RWPE1 (cell line): ENCODE measurements at regions not wholly inside any gene's neighbourhood (a gene's known extent, or its start where the extent isn't known, plus 50 kb on each side); places are given as distances from the start of the nearest gene placed in this dataset.

Source experiments
- CTCF ChIA-PET: fragments of 350-600 bp; sonication (Branson Sonifier 250); formaldehyde crosslinking; extraction: SDS; loops from one replicate; lab custom pipeline; 2021; lab: Yijun Ruan, JAX
- POLR2A ChIA-PET: fragments of 400-600 bp; formaldehyde crosslinking; extraction: SDS; loops from one replicate; lab custom pipeline; 2020; ENCODE audit warnings: antibody characterized with exemption; ENCODE audit not compliant: low non-redundant PET; lab: Yijun Ruan, JAX
- DNase-seq: peaks from one replicate; pipeline ENCODE4 v3.0.0; 2012; ENCODE audit warnings: low spot score
- H3K27ac ChIP-seq: fragments of 450-650 bp; 2 replicates; pipeline ENCODE4 v1.5.1; 2017
- CTCF ChIP-seq: fragments of 450-650 bp; conservative IDR thresholded peaks from 2 replicates; pipeline ENCODE4 v1.5.1; 2017; ENCODE audit warnings: low read depth, mild to moderate bottlenecking

GRCh38 chr12:23002381-23002780, 377.4 kb downstream of the ETNK1 start:
- DNase-seq, result no peak
- ChIA-PET POLR2A (no interaction called here), CTCF (no interaction called here)
- no peak overlapping the region for H3K27ac ChIP-seq
- no peak for TF ChIP-seq CTCF

DNA sequence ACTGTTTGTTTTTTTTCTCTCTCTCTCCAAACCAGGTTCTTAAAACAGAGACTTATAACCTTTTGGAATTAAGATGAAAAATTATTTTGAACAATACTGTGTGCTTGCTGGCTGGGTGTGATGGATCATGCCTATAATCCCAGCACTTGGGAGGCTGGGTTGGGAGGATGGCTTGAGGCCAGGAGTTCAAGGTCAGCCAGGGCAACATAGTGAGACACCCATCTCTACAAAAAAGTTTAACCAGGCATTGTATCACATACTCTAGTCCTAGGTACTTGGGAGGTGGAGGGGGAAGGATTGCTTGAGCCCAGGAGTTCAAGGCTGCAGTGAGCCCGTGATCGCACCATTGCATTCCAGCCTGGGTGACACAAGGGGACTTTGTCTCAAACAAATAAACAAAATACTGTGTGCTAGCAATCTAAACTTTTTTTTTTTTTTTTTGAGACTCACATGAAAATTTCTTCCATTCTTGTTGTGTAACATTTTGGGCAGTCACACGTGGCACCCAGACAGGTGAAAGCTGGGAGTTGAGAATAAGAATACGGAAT, 379.6 kb downstream of the ETNK1 start:
- CTCF ChIA-PET, result no interaction called here
- DNase-seq, result no peak
- TF ChIP-seq CTCF, result no peak
- H3K27ac ChIP-seq, result no peak overlapping the region
- POLR2A ChIA-PET, result no interaction called here

GRCh38 chr12:23005387-23005786, 380.4 kb downstream of the ETNK1 start:
- POLR2A ChIA-PET, result no interaction called here
- DNase-seq, result no peak
- CTCF ChIA-PET, result interaction anchor here (0.6 to 0.7 kb wide), 2 partner anchors 26 to 1205 kb away, joined by 3 read pairs; no protein-coding TSS in a partner anchor
- TF ChIP-seq CTCF, result no peak
- H3K27ac ChIP-seq, result no peak overlapping the region

- TF ChIP-seq CTCF, result no peak
- ChIA-PET POLR2A (no interaction called here), CTCF (no interaction called here)
- H3K27ac ChIP-seq, result no peak overlapping the region
- DNase-seq, result no peak
Measured at GRCh38 chr12:23006413-23006812, 381.4 kb downstream of the ETNK1 start.

DNA sequence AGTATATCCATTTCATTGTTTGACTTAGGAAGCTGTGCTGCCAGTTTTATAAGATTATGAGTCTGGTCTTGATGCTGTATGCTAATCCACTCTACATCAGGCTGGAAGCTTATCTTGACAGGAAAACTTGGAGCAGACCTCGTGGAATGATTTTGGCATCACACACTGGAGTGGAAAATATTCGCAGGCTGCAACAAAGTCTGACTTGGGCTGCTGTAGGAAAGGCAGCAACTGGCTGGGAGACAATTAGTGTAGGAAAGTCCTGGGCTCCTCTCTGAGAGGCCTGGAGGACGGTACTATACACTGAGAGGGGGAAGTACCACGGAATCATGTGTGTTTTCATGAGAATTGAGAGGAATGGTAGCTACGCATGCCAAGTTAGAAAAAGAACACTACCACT, 383.7 kb downstream of the ETNK1 start:
- TF ChIP-seq CTCF, result no peak
- no peak for DNase-seq
- no peak overlapping the region for H3K27ac ChIP-seq
- ChIA-PET CTCF (interaction anchor here (0.7 kb wide), 1 partner anchor 11 kb away, joined by 4 read pairs; no protein-coding TSS in a partner anchor), POLR2A (no interaction called here)

GRCh38 chr12:23014749-23015148, 389.8 kb downstream of the ETNK1 start:
- ChIA-PET POLR2A (no interaction called here), CTCF (interaction anchor here (0.5 kb wide), 1 partner anchor 214 kb away, joined by 4 read pairs; no protein-coding TSS in a partner anchor)
- no peak overlapping the region for H3K27ac ChIP-seq
- TF ChIP-seq CTCF, result no peak
- no peak for DNase-seq
